ENCODE measurements at regions not wholly inside any gene's neighbourhood (a gene's known extent, or its start where the extent isn't known, plus 50 kb on each side); places are given as distances from the start of the nearest gene placed in this dataset.
"Not testable (repeated sequence)": the region's sequence is repeated elsewhere in the genome, so short reads cannot be mapped to it uniquely, and the experiment has no call there.

DNA sequence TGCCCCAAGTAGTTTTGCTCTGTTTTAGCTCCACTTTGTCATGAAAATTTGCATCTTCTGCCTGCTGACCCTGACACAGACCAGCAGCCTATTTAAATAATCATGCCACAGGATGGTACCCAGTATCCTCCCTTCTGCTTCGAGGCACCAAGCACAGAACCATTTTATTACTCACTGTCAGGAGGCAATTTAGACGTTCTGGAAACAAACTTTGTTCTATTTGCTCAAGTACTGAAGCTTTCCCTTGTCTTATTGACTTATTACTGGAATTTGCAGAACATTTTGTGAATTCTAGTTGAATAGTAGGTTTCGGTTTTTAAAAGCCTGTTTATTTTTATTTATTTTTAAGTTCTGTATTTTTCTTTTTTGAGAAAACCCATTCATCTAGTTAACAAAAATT lies 279.6 kb upstream of the GADL1 start:
- no peak for DNase-seq (ENCODE audit: low read depth in 2 of 3, low spot score in 2 of 3)

DNA sequence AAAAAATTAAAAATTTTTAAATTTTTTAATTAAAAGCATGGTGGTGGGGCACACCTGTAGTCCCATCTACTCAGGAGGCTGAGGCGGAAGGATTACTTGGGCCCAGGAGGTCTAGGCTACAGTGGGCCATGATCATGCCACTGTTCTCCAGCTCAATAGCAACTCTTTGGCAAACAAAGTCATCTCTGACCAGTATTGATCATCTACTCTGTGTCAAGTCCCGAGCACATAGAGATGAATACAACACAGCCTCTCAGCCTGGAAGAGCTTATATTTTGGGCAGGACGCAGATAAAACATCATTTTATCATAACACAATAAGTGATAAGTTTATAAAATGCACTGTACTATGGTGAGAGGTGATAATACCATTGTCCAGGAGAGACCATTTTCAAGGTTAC lies 281.6 kb upstream of the GADL1 start:
- DNase-seq (ENCODE audit: low read depth in 2 of 3, low spot score in 2 of 3) = no peak

DNA sequence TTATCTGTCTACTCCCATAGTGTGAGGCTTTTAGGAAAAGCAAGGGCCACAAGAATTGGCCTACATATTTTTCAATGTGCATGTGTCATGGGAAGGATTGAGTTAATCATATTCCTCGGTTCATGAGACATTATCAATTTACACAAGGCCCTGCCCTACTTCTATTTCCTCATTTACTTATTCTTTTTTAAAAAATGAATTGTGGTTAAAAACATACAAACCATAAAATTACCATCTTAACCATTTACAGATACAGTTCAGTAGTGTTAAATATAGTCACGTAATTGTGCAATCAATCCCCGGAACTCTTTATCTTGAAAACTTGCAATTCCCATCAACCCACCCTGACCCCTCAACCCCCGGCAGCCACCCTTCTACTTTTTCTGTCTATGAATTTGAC lies 284.0 kb upstream of the GADL1 start:
- DNase-seq (ENCODE audit: low read depth in 2 of 3, low spot score in 2 of 3) = peak in 1 of 3 donors; percentile 35

DNA sequence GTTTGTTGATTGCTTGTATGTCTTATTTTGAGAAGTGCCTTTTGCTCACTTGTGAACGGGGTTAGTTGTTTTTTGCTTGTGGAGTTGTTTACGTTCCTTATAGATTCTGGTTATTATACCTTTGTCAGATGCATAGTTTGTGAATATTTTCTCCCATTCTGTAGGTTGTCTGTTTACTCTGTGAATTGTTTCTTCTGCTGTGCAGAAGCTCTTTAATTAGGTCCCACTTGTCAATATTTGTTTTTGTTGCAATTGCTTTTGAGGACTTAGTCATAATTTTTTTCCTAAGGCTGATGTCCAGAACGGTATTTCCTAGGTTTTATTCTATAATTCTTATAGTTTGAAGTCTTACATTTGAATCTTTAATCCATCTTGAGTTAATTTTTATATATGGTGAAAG lies 285.3 kb upstream of the GADL1 start:
- no peak for DNase-seq (ENCODE audit: low read depth in 2 of 3, low spot score in 2 of 3)

DNA sequence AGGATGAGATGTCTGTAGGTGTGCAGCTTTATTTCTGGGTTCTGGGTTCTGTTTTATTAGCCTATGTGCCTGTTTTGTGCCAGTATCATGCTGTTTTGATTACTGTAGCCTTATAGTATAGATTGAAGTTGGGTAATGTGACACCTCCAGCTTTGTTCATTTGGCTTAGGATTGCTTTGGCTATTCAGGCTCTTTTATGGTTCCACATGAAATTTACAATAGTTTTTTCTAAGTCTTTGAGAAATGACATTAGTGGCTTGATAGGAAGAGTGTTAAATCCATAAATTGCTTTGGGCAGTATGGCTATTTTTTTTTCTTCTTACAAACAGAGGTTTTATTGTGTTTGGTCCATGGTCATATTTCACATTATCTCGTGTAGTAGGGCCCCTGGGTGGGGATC lies 285.8 kb upstream of the GADL1 start:
- no peak for DNase-seq (ENCODE audit: low read depth in 2 of 3, low spot score in 2 of 3)

DNA sequence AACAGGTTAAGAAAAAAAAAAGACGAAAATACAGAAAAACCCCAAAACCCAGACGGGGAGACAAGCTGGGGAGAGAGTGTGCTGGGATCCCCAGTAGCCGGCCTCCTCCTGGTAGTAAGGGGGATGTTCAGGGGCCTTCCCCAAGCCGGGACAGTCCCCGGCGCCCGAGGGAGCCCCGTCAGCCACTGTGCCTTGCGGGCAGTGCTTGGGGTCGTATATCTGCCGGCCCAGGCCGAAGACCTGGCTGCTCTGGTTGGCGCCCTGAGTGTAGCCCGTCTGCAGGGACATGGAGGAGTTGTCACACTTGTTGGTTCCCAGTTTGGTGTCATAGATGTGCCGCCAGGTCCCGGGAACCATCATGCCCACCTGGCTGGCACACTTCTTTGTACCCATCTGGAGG lies 287.2 kb upstream of the GADL1 start:
- DNase-seq (ENCODE audit: low read depth in 2 of 3, low spot score in 2 of 3) = no peak

DNA sequence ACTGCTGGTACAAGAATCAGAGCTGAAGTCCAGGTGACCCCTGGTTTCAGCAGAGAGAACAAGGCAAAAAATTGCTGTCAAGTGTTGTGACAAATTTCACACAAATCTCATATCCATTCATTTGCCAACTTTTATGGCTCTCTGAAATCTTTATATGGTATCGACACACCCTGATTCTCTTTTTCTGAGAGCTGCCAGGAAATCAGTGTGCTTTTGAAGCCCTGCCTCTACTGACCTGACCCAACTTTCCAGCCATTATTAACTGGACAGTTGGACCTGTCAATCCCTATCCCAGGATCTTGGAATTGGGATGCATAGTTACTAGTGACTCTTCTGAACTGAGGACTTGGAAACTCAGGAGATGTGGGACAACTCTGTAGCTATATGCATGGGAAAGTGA lies 288.2 kb upstream of the GADL1 start:
- no peak for DNase-seq (ENCODE audit: low read depth in 2 of 3, low spot score in 2 of 3)

DNA sequence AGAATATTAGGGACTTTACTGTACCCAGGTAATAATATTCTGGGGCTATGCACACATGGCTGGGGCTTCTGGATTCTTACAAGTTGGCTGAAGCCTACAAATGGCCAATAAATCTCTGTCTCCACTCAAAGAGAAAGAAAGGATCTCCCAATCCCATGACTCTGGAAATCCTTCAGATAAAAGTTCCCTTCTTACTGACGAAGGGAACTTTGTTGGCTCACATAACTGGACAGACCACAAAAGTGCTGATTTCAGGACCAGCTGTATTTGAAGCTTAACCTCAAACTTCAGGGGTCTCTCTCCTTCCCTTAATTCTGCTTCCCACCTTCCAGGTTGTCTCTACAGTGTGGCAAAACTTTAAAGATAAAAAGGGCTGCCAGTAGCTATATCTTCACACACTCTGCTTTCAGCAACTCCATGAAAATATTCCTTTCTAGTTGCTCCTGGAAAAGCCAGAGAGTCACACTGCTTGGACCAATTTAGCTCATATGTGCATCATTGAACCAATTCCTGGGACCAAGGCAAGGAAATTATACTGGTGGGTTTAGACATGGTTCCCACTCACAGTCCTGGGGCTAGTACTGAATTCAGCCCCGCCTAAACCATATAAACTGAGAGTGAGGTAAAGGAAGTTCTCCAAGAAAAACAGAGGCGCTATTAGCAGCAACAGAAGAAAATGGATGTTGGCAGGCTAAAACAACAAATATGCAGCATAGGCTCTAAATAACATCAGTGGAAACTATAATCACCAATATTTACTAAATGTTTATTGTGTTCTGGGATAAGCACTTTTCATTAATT lies 290.0 kb upstream of the GADL1 start:
- DNase-seq (ENCODE audit: low read depth in 2 of 3, low spot score in 2 of 3) = no peak

DNA sequence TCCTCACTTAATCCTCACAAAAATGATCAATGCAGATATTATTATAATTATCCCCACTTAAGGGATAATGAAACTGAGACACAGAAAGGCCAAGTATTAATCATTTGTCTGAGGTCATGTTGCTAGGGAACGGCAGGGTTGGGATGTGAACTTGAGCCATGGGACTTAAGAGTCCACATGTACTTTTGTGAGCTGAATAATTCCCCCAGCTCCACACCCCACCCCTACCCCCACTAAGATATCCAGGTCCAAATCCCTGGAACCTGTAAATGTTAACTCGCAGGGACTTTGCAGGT lies 290.5 kb upstream of the GADL1 start:
- DNase-seq (ENCODE audit: low read depth in 2 of 3, low spot score in 2 of 3) = no peak

DNA sequence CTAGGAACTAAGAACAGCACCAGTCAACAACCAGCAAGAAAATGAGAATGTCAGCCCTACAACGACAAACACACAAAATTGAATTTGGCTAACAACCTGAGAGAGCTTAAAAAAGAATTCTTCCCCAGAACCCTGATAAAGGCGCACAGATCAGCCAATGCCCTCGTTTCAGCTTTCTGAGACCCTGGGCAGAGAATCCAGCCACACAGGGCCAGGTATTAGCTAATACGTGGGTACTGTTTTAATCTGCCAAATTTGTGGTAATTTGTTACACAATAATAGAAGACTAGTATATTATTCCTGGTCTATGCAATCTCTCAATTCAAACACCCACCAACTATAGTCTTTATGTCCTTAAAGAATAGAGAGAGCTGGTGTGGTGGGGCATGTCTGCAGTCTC lies 291.6 kb upstream of the GADL1 start:
- no peak for DNase-seq (ENCODE audit: low read depth in 2 of 3, low spot score in 2 of 3)

DNA sequence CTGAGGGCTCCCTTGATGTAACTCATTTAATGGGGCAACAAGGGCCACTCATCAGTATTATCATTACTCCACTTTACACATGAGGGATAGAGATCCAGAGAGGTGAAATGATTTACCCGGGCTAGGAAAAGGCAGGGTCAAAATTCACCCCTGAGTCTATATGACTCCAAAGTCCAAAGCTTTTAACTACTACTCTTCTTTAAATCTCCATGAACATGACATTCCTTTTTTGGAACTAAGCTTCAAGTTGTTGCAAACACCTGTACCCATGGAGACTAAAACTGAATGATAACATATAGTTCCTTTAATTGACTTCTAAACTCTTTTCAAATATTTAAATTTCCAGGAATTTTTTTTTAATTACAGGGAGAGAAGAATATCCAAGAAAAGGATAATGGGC lies 292.9 kb upstream of the GADL1 start:
- DNase-seq (ENCODE audit: low read depth in 2 of 3, low spot score in 2 of 3) = no peak

DNA sequence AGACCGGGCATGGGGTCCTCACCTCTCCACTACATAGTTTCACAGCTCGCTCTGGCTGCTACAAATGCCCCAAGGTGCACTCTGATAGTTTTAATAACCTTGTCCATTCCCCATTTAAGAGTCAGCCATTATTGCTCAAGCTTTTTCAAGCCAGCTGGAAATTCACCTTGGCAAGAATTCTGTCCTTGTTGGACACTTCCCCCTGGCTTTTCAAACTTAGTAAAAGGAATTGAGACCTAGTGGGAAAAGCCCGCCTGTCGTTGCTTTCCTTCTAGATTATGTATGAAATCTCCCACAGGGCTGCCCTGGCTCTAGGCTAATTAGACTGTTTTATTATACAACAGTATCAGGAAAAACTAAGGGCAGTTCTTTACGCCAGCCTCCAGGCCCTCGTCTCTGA lies 293.7 kb upstream of the GADL1 start:
- DNase-seq (ENCODE audit: low read depth in 2 of 3, low spot score in 2 of 3) = no peak

DNA sequence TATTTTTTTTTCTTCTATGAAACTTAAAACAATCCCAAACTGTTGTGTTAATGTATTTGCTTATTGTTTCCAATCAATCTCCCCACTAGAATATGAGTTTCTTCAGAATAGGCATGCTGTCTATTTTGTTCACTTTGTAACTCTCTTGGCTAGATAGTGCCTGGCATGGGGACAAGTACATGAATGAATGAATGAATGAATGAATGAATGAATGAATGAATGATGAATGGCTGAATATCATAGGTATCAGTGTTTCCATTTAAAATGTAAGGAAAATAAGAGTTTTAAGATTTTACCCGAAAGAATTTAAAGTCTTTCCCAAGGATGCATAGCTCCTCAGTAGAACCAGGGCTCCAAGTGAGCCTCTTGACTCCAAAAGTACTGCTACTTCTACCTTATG lies 294.9 kb upstream of the GADL1 start:
- DNase-seq (ENCODE audit: low read depth in 2 of 3, low spot score in 2 of 3) = no peak

DNA sequence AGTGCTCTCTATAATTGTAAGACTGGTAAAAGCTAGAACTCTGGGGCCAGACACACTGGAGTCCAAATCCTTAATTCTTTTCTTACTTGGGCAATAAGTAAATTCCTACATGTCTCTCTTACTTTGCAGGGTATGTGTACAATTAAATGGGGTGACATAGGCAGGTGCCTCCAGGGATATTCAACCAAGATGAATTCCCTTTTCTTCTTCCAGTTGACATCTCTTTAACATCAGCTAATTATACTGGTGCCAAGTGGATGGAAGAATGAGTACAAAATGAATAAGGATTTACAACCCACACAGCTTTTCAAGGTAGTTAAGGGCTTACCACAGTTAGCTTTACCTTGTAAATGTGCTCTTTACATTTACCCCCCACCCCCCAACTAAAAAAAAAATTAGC lies 295.5 kb upstream of the GADL1 start:
- DNase-seq (ENCODE audit: low read depth in 2 of 3, low spot score in 2 of 3) = no peak

DNA sequence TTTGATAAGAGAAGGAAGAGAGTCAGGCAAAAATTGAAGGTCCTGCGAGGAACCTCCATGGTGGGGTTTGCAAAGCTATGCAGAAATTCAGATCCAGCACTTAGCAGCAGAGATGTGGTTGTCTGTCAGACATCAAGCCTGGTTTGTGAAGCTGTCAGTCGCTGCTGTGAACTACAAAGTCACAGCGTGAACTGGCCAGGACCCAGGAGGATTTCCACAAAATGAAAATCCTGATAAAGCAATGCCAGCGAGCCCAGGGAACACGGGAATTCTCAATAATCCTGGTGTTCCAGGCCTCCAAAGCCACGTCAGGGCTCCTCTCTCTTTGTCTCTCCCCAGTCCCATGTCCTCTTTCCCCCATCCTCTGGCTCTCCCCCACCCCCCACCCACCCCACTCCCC lies 296.9 kb upstream of the GADL1 start:
- DNase-seq (ENCODE audit: low read depth in 2 of 3, low spot score in 2 of 3) = no peak

DNA sequence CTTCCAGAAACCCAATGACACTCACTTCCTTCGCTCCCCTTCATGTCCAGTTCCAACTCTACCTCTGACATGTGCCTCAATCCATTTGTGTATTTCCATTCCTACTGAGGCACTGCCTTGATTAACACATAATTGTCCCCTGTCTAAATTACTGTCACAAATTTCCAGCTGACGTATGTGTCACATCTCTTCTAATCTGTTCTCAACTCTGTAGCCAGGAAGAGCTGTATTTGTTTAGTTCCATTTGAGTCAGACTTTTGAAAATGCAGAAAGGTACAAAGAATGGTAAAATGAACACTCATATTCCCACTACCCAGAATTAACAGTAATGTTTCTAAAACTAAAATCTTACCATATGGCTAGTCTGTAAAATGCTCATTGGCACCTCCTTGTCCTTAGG lies 299.0 kb upstream of the GADL1 start:
- no peak for DNase-seq (ENCODE audit: low read depth in 2 of 3, low spot score in 2 of 3)

DNA sequence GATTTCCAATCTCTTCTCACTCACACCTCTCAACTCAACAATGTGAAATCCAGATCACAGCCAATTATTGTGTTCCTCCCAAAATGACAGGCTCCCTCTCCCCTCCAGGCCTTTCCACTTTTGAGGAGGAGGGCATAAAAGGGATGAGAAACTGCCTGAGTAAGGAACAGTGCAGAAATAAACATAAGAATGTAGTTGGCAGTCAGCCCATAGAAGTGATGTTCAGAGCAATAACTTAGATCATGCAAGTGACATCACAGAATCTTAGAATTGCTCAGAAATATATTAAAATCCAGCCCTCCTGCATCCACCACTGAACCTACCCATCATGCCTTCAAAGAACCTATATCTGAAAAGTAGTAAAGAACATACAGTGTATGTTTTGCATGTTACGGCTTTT lies 299.4 kb upstream of the GADL1 start:
- DNase-seq (ENCODE audit: low read depth in 2 of 3, low spot score in 2 of 3) = no peak

DNA sequence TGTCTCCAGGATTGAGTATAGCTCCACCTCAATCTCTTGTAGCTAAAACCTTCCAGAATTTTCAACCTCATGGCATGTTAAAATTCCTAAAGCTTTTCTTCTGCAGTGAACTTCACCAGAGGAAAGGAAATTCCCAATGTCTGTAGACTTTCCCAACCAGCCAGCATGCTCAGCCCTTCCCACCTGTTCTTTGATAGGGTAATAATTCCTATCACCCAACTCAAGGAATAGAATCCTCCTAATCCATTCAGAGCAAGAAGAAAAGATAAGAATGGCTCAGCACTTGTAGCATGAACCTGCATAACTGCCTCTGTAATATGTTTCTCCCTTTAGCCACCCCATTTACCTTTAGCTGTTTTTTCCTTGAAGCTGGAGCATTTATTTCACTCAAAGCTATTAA lies 301.8 kb upstream of the GADL1 start:
- DNase-seq (ENCODE audit: low read depth in 2 of 3, low spot score in 2 of 3) = no peak

DNA sequence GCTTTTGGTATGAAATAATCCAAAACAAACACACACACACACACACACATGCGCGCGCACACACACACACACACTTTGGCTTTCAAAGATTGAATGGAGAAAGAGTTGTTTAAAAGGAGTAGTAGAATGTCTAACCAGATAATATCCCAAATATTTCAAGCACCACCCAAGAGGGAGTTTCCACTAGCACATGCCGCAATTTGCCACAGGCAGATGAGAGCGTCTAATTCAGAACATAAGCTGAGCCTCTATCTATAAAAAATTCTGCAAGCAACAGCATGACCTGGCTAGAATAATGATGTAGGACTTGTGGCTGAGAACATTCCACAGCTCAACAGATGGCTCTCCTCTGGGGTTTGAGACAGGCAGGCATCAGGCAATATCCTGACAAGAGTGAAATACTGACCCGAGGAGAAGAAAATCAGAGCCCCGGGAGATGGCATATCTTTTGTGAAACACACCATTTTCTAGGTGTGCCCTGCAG lies 302.5 kb upstream of the GADL1 start:
- DNase-seq (ENCODE audit: low read depth in 2 of 3, low spot score in 2 of 3) = no peak

DNA sequence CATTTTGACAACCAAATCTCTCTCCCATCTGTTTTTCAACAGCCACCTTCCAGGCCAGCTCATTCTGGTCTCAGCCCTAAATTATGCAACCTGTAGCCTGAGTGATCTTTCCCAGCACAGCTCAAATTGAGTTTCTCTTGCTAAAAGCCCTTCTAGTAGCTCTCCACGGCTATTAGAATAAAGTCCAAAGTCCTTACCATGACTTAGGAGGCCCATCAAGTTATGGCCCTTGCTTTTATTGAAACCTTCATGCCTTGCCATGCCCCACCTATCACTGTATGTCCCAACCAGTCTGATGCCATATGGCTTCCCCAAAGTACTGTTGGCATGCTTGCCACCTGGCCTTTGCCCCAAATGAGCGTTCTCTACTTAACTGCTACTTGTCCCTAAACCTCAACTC lies 303.5 kb upstream of the GADL1 start:
- DNase-seq (ENCODE audit: low read depth in 2 of 3, low spot score in 2 of 3) = no peak

DNA sequence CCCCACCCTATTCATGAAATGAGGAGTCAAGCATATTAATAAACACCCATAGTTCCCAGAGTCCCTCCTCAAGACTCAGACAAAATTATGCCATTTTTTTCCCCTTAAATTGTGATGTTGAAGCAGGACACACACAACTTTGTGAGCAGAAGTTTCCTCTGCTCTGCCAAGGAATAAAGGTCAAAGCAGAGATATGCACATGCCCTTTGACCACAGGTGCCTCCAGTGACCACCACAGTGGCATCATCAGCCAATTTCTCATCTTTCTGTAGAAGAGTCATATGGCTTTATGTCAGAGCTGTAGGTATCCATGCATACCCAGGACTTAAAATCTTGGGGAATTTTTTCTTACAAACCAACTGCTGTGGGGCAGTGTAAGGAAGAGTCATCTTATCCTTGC lies 304.4 kb upstream of the GADL1 start:
- DNase-seq (ENCODE audit: low read depth in 2 of 3, low spot score in 2 of 3) = no peak

DNA sequence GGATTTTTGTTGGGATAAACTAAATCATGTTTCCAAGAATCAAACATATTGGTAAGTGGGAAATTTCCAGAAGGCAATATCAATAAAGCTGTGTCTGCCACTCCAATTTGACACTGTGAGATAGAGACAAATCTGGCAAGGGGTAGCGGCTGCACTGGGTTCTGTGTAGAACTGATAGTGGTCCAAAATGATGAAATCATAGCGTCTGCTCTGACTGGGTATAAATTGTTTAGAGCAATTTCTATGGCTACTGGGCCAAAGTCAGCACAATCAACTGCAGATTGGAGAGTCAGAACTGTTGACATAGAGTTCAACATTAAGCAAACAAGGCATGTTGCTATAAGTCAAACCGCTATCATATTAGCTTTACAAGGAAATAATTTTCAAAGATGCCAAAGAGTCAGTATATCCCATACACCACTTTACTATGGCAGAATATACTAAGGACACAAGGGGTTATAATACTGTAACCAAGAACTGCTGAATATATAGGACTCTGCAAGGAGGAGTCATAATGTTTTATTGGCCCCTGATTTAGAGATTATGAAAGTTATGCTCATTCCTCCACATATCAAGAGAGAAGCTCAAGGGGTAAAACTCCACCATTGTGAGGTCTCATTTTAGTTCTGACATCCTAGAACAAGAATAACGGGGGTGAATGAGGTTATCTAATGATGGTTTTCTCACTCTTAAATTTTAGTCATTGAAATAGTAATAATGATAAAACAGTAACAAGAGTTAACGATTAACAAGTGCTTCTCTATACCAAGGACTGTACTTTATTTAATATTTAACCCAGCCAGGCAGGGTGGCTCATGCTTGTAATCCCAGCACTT lies 309.7 kb upstream of the GADL1 start:
- no peak for DNase-seq (ENCODE audit: low read depth in 2 of 3, low spot score in 2 of 3)

DNA sequence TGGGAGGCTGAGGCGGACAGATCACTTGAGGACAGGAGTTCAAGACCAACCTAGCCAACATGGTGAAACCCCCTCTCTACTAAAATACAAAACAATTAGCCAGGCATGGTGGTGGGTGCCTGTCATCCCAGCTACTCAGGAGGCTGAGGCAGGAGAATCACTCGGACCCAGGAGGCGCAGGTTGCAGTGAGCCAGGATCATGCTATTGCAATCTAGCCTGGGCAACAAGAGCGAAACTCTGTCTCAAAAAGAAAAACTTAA lies 310.3 kb upstream of the GADL1 start:
- not testable (repeated sequence) for DNase-seq (ENCODE audit: low read depth in 2 of 3, low spot score in 2 of 3)

Data from hematopoietic multipotent progenitor cell (in vitro differentiated cells).